ENCODE measurements at regions not wholly inside any gene's neighbourhood (a gene's known extent, or its start where the extent isn't known, plus 50 kb on each side); places are given as distances from the start of the nearest gene placed in this dataset.
"Not testable (repeated sequence)": the region's sequence is repeated elsewhere in the genome, so short reads cannot be mapped to it uniquely, and the experiment has no call there.

- ATAC-seq; H3K27me3 Mint-ChIP-seq; H3K27ac Mint-ChIP-seq; H3K36me3 Mint-ChIP-seq (ENCODE audit: low read depth); H3K9me3 ChIP-seq (ENCODE audit: control insufficient read depth, low read length, poor library complexity, severe bottlenecking); H3K4me3 Mint-ChIP-seq; H3K4me1 Mint-ChIP-seq; DNase-seq: not testable (repeated sequence)
These were observed 81.1 kb downstream of the THSD1 start for GRCh38 chr13:52324831-52325230.

DNA sequence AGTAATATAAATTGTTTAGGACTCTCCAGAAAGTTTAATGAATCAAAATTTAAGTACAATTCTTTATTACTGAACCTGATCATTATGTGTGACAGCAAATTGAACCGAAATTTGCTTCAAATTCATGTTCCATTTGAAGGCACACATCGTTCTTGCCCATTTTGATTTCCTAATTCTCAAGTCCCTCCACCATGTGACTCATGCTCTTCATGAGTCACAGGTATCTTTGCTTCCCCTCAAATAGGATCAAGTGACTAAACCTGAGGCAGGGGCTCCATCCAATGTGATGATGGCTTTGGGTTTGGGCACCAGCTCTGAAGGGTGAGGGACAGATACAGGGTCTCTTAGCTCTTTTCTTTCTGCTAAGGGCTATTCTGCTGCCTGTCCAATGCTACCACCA lies 86.1 kb downstream of the THSD1 start:
- no peaks in the 10 kb centered on the region for H3K4me1 Mint-ChIP-seq
- H3K36me3 Mint-ChIP-seq (ENCODE audit: low read depth): peaks cover 2% of the 10 kb centered on the region
- ATAC-seq (no peak), DNase-seq (no peak)
- no peak overlapping the region for H3K27ac Mint-ChIP-seq
- H3K9me3 ChIP-seq (ENCODE audit: control insufficient read depth, low read length, poor library complexity, severe bottlenecking): no peaks in the 10 kb centered on the region
- peaks cover 49% of the 10 kb centered on the region for H3K27me3 Mint-ChIP-seq
- H3K4me3 Mint-ChIP-seq: no peak overlapping the region

DNA sequence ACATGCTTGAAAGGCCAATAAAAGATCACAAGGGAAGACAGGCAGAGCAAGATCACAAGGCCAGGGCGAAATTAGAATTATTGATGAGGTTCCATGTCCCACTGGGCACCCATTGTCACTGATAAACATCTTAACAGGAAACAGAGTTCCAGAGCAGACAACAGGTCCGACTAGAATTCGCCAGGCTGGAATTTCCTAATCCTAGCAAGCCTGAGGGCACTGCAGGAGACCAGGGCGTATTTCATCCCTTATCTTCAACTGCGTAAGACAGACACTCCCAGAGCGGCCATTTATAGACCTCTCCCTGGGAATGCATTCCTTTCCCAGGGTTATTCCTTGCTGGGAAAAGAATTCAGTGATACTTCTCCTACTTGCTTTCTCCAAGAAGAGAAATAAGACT lies 96.1 kb downstream of the THSD1 start:
- H3K27me3 Mint-ChIP-seq; DNase-seq; ATAC-seq; H3K27ac Mint-ChIP-seq; H3K36me3 Mint-ChIP-seq (ENCODE audit: low read depth); H3K4me1 Mint-ChIP-seq; H3K4me3 Mint-ChIP-seq; H3K9me3 ChIP-seq (ENCODE audit: control insufficient read depth, low read length, poor library complexity, severe bottlenecking): not testable (repeated sequence)

GRCh38 chr13:52306336-52306735 lies 99.6 kb downstream of the THSD1 start:
- not testable (repeated sequence) for H3K27me3 Mint-ChIP-seq; H3K4me1 Mint-ChIP-seq; DNase-seq; H3K4me3 Mint-ChIP-seq; ATAC-seq; H3K27ac Mint-ChIP-seq; H3K36me3 Mint-ChIP-seq (ENCODE audit: low read depth); H3K9me3 ChIP-seq (ENCODE audit: control insufficient read depth, low read length, poor library complexity, severe bottlenecking)

DNA sequence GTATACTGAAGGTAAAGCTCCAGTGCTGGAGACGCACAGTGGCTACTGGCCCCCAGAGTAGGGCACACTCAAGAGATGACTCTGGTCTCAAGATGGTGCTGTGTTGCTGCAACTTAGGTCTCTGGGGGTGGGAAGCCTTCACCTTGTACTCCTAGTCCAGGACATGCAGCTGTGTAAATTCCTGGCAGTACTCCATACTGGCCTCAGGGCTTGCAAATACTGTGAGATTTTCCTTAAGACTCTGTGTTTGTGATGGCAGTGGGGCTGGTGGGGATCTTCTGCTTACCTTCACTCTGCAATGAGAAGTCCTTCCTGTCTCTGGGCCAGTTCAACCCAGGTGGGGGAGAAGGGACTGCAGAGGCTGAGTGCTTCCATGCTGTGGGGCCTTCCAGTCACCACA lies 102.9 kb downstream of the THSD1 start:
- DNase-seq; H3K9me3 ChIP-seq (ENCODE audit: control insufficient read depth, low read length, poor library complexity, severe bottlenecking); H3K27me3 Mint-ChIP-seq; H3K36me3 Mint-ChIP-seq (ENCODE audit: low read depth); H3K4me1 Mint-ChIP-seq; H3K27ac Mint-ChIP-seq; ATAC-seq; H3K4me3 Mint-ChIP-seq: not testable (repeated sequence)

GRCh38 chr13:52302688-52303087 lies 103.3 kb downstream of the THSD1 start:
- H3K4me3 Mint-ChIP-seq; H3K9me3 ChIP-seq (ENCODE audit: control insufficient read depth, low read length, poor library complexity, severe bottlenecking); DNase-seq; ATAC-seq; H3K4me1 Mint-ChIP-seq; H3K36me3 Mint-ChIP-seq (ENCODE audit: low read depth); H3K27ac Mint-ChIP-seq; H3K27me3 Mint-ChIP-seq: not testable (repeated sequence)

GRCh38 chr13:52301810-52302400 lies 104.1 kb downstream of the THSD1 start:
- H3K4me1 Mint-ChIP-seq; H3K4me3 Mint-ChIP-seq; H3K27me3 Mint-ChIP-seq; DNase-seq; ATAC-seq; H3K27ac Mint-ChIP-seq; H3K36me3 Mint-ChIP-seq (ENCODE audit: low read depth); H3K9me3 ChIP-seq (ENCODE audit: control insufficient read depth, low read length, poor library complexity, severe bottlenecking): not testable (repeated sequence)

- not testable (repeated sequence) for H3K4me1 Mint-ChIP-seq; H3K4me3 Mint-ChIP-seq; ATAC-seq; H3K9me3 ChIP-seq (ENCODE audit: control insufficient read depth, low read length, poor library complexity, severe bottlenecking); H3K36me3 Mint-ChIP-seq (ENCODE audit: low read depth); H3K27me3 Mint-ChIP-seq; DNase-seq; H3K27ac Mint-ChIP-seq
These were observed 107.8 kb downstream of the THSD1 start for GRCh38 chr13:52298079-52298661.

- ATAC-seq; H3K9me3 ChIP-seq (ENCODE audit: control insufficient read depth, low read length, poor library complexity, severe bottlenecking); H3K4me3 Mint-ChIP-seq; H3K27ac Mint-ChIP-seq; H3K36me3 Mint-ChIP-seq (ENCODE audit: low read depth); DNase-seq; H3K4me1 Mint-ChIP-seq: not testable (repeated sequence)
- peaks cover 12% of the 10 kb centered on the region for H3K27me3 Mint-ChIP-seq
These were observed 117.1 kb downstream of the THSD1 start for GRCh38 chr13:52288891-52289290.

DNA sequence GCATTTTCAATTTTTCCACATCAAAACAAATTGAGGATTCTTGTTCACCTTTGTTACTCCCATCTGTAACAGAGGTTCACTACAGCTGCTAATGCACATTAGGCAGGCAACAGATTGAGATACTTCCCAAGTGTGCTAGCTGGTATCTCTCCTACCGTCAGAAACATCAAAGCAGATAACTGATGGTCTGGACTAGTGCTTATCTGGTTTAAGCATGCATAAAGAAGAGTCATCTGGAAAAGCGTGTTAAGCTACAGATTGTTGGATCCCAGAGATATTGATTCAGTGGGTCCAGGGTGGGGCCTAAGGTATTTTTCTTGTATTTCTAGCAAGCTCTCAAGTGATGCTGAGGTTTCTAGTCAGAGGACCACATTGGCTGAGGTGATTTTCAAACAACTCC lies 122.0 kb upstream of the NEK3 start:
- H3K27me3 Mint-ChIP-seq; DNase-seq; H3K36me3 Mint-ChIP-seq (ENCODE audit: low read depth); H3K9me3 ChIP-seq (ENCODE audit: control insufficient read depth, low read length, poor library complexity, severe bottlenecking); ATAC-seq; H3K4me1 Mint-ChIP-seq; H3K27ac Mint-ChIP-seq; H3K4me3 Mint-ChIP-seq: not testable (repeated sequence)

GRCh38 chr13:52279408-52279807 lies 120.0 kb upstream of the NEK3 start:
- H3K27me3 Mint-ChIP-seq; H3K4me1 Mint-ChIP-seq; H3K9me3 ChIP-seq (ENCODE audit: control insufficient read depth, low read length, poor library complexity, severe bottlenecking); ATAC-seq; DNase-seq; H3K4me3 Mint-ChIP-seq; H3K27ac Mint-ChIP-seq; H3K36me3 Mint-ChIP-seq (ENCODE audit: low read depth): not testable (repeated sequence)

DNA sequence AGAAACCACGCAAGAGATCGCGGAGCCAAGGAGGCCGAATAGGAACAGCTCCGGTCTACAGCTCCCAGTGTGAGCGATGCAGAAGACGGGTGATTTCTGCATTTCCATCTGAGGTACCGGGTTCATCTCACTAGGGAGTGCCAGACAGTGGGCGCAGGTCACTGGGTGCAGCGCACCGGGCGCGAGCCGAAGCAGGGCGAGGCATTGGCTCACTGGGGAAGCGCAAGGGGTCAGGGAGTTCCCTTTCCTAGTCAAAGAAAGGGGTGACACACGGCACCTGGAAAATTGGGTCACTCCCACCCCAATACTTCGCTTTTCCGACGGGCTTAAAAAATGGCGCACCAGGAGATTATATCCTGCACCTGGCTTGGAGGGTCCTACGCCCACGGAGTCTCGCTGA lies 94.9 kb upstream of the NEK3 start:
- not testable (repeated sequence) for H3K4me1 Mint-ChIP-seq; DNase-seq; H3K27ac Mint-ChIP-seq; H3K36me3 Mint-ChIP-seq (ENCODE audit: low read depth); H3K4me3 Mint-ChIP-seq; H3K27me3 Mint-ChIP-seq; ATAC-seq; H3K9me3 ChIP-seq (ENCODE audit: control insufficient read depth, low read length, poor library complexity, severe bottlenecking)

- H3K27me3 Mint-ChIP-seq; H3K27ac Mint-ChIP-seq; H3K36me3 Mint-ChIP-seq (ENCODE audit: low read depth); DNase-seq; ATAC-seq; H3K4me1 Mint-ChIP-seq; H3K9me3 ChIP-seq (ENCODE audit: control insufficient read depth, low read length, poor library complexity, severe bottlenecking); H3K4me3 Mint-ChIP-seq: not testable (repeated sequence)
These were observed 81.4 kb upstream of the NEK3 start for GRCh38 chr13:52240752-52241151.

DNA sequence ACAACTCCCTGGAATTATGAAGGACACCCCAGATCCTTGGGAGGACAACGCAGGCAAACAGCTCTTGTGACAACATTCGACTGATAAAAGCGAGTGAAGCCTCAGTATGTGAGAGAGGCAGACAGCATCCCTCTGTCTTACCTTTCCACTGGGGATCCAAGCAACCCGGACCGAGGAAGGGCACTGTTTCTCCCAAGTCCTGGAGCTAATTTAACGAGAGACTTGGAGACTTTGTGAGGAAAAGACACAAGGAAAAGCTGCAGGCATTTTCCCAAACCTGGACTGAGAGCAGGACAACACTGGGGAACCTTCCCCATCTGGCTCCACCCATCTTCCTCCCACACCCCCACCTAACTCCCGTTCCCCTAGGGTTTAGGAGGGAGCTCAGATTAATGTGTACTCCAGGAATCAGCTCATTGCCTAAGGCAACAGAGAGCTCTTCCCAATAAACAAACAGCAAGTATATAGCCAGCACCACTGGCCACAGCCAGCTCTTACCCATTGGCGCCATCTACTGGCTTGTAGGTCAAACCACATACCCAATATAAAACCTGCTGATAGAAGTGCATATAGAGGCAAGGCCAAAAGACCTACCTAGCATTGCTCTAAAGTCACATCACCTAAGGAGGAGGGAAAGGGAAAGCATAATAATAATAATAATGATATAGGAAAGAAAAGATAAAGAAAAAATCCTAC lies 76.7 kb upstream of the NEK3 start:
- not testable (repeated sequence) for H3K27ac Mint-ChIP-seq, H3K27me3 Mint-ChIP-seq
- peak; percentile 90 for ATAC-seq

More for the DNA sequence above, 76.7 kb upstream of the NEK3 start:
- not testable (repeated sequence) for H3K36me3 Mint-ChIP-seq (ENCODE audit: low read depth); H3K4me1 Mint-ChIP-seq; H3K9me3 ChIP-seq (ENCODE audit: control insufficient read depth, low read length, poor library complexity, severe bottlenecking); H3K4me3 Mint-ChIP-seq
- peak in 2 of 3 donors; percentile 9 to 22 for DNase-seq

Data from T-helper 17 cell (primary cell).